GM12878 (cell line): ENCODE measurements at regions not wholly inside any gene's neighbourhood (a gene's known extent, or its start where the extent isn't known, plus 50 kb on each side); places are given as distances from the start of the nearest gene placed in this dataset.

Experiments used
- ATAC-seq: fragments of 200-7000 bp; cut with Tn5 transposase; 3 replicates; pipeline ENCODE4 v1.9.1; 2020; ENCODE audit warnings: mild to moderate bottlenecking, moderate library complexity
- BruUV-seq: library from RNA; stranded (reverse); fragments of 400-500 nt; replicated peaks from 2 replicates; lab custom pipeline; 2021; lab: Mats Ljungman, UMichigan
- CTCF ChIA-PET: fragments of 300-600 bp; sonication (Branson Sonifier 250); formaldehyde crosslinking; extraction: SDS; loops from one replicate; lab custom pipeline; 2021; ENCODE audit warnings: inconsistent platforms; lab: Yijun Ruan, JAX
- POLR2A ChIA-PET: fragments of 350-600 bp; formaldehyde crosslinking; extraction: SDS; loops from one replicate; lab custom pipeline; 2021; ENCODE audit warnings: inconsistent platforms; lab: Charles Lee
- RAD21 ChIA-PET: fragments of 300-600 bp; sonication (Branson Sonifier 250); formaldehyde crosslinking; loops from one replicate; lab custom pipeline; 2023; ENCODE audit warnings: antibody characterized with exemption; ENCODE audit not compliant: unreplicated experiment; lab: Charles Lee
- SMC1A ChIA-PET: fragments of 300-600 bp; sonication (Branson Sonifier 250); formaldehyde crosslinking; loops from one replicate; lab custom pipeline; 2023; ENCODE audit not compliant: unreplicated experiment, uncharacterized antibody; lab: Charles Lee
- DNase-seq: peaks from one replicate; pipeline ENCODE4 v3.0.0-alpha.2; 2011; ENCODE audit warnings: low read depth, low spot score
- FAIRE-seq: peaks from 3 replicates; lab custom pipeline; 2011; peaks lifted over from hg19 to GRCh38; lab: Jason Lieb, UNC
- H2AFZ ChIP-seq: 2 replicates; pipeline ENCODE4 v1.6.0; 2011; ENCODE audit warnings: low read depth, low read length, control low read depth; ENCODE audit not compliant: control insufficient read depth
- H3K27ac ChIP-seq: 2 replicates; pipeline ENCODE4 v1.5.1; 2011; ENCODE audit warnings: control low read depth; ENCODE audit not compliant: control insufficient read depth, insufficient read depth
- H3K27me3 ChIP-seq, 2 experiments: replicated peaks in 1 of 2; 2 replicates each; pipeline versions ENCODE4 v1.6.0 to v1.6.1; 2011; ENCODE audit warnings: low read length in 1 of 2; ENCODE audit not compliant: control insufficient read depth in 2 of 2, insufficient read depth in 2 of 2
- H3K36me3 ChIP-seq, 2 experiments: 2 replicates each; pipeline ENCODE4 v1.5.1; 2011; ENCODE audit warnings: low read length in 1 of 2; ENCODE audit not compliant: control insufficient read depth in 2 of 2, insufficient read depth in 2 of 2
- H3K4me1 ChIP-seq: 2 replicates; pipeline ENCODE4 v1.6.1; 2011; ENCODE audit warnings: mild to moderate bottlenecking, low read length, moderate library complexity, mixed read lengths; ENCODE audit not compliant: control insufficient read depth, insufficient read depth
- H3K4me2 ChIP-seq: 2 replicates; pipeline ENCODE4 v1.6.0; 2011; ENCODE audit warnings: control low read depth; ENCODE audit not compliant: control insufficient read depth, insufficient read depth
- H3K4me3 ChIP-seq: fragments of 200-600 bp; sonication (generic); 2 replicates; pipeline ENCODE4 v1.5.1; 2016
- H3K79me2 ChIP-seq: 2 replicates; pipeline ENCODE4 v1.6.0; 2011; ENCODE audit warnings: low read length; ENCODE audit not compliant: control insufficient read depth, insufficient read depth
- H3K9ac ChIP-seq: 2 replicates; pipeline ENCODE4 v1.8.0; 2011; ENCODE audit warnings: low read length, control low read depth, mixed read lengths; ENCODE audit not compliant: control insufficient read depth, insufficient read depth
- H3K9me3 ChIP-seq: replicated peaks from 3 replicates; pipeline ENCODE4 v1.5.1; 2011; ENCODE audit warnings: mild to moderate bottlenecking, low read length; ENCODE audit not compliant: control insufficient read depth, insufficient read depth
- H4K20me1 ChIP-seq: 2 replicates; pipeline ENCODE4 v1.6.0; 2011; ENCODE audit not compliant: control insufficient read depth, insufficient read depth
- CBX5 ChIP-seq: sonication (generic); IDR thresholded peaks from 2 replicates; pipeline ENCODE4 v1.6.1; 2016; ENCODE audit warnings: low read depth, moderate library complexity, mild to moderate bottlenecking, inconsistent platforms
- ETV6 ChIP-seq, 2 experiments: fragments of 450-650 bp in 1 of 2; IDR thresholded peaks in 1 of 2; conservative IDR thresholded peaks in 1 of 2; 2 replicates each; pipeline ENCODE4 v1.6.1; 2014; ENCODE audit warnings: antibody characterized with exemption in 1 of 2, borderline replicate concordance in 1 of 2, low read depth in 1 of 2, mild to moderate bottlenecking in 1 of 2, moderate library complexity in 1 of 2
- GABPA ChIP-seq: IDR thresholded peaks from 2 replicates; pipeline ENCODE4 v1.6.1; 2014; ENCODE audit warnings: antibody characterized with exemption, low read depth, mild to moderate bottlenecking, inconsistent platforms
- JUNB ChIP-seq: IDR thresholded peaks from 2 replicates; pipeline ENCODE4 v1.6.1; 2016; ENCODE audit warnings: antibody characterized with exemption, mild to moderate bottlenecking
- MAX ChIP-seq: IDR thresholded peaks from 2 replicates; pipeline ENCODE4 v1.6.1; 2012; ENCODE audit warnings: low read depth, low read length, improper control_type of control experiment
- NFIC ChIP-seq: IDR thresholded peaks from 2 replicates; pipeline ENCODE4 v1.6.1; 2012; ENCODE audit warnings: low read depth, mild to moderate bottlenecking, inconsistent platforms, low read length, moderate library complexity
- NFXL1 ChIP-seq: fragments of 450-650 bp; IDR thresholded peaks from 2 replicates; pipeline ENCODE4 v1.6.1; 2017; ENCODE audit warnings: antibody characterized with exemption, mild to moderate bottlenecking, borderline replicate concordance
- NR2F1 ChIP-seq: fragments of 450-650 bp; conservative IDR thresholded peaks from 2 replicates; pipeline ENCODE4 v1.6.1; 2017; ENCODE audit warnings: mild to moderate bottlenecking
- PAX8 ChIP-seq: fragments of 450-650 bp; IDR thresholded peaks from 2 replicates; pipeline ENCODE4 v1.6.1; 2017; ENCODE audit warnings: mild to moderate bottlenecking, moderate library complexity
- RAD51 ChIP-seq: fragments of 450-650 bp; IDR thresholded peaks from 2 replicates; pipeline ENCODE4 v1.6.1; 2016; ENCODE audit warnings: moderate library complexity, mild to moderate bottlenecking, inconsistent platforms
- SKIL ChIP-seq: fragments of 450-650 bp; IDR thresholded peaks from 2 replicates; pipeline ENCODE4 v1.6.1; 2017; ENCODE audit warnings: mild to moderate bottlenecking, low read depth, inconsistent platforms; ENCODE audit not compliant: poor library complexity, severe bottlenecking
- USF2 ChIP-seq: IDR thresholded peaks from 2 replicates; pipeline ENCODE4 v1.6.1; 2011; ENCODE audit warnings: low read depth, low read length, improper control_type of control experiment, borderline replicate concordance
- ZNF217 ChIP-seq: fragments of 450-650 bp; IDR thresholded peaks from 2 replicates; pipeline ENCODE4 v1.6.1; 2017; ENCODE audit warnings: antibody characterized with exemption, mild to moderate bottlenecking
- WGBS: methylation state at CpG from one replicate; pipeline ENCODE4 v1.1.6; 2016; ENCODE audit warnings: low lambda C conversion rate; ENCODE audit not compliant: insufficient replicate concordance, insufficient coverage; ENCODE audit errors: missing lambda C conversion rate; 5-methylcytosine and 5-hydroxymethylcytosine counted together
- in situ Hi-C: fragments of 300-500 bp; cut with MboI; formaldehyde crosslinking; loops from 9 replicates; pipeline ENCODE4 v1.14.3; 2018; ENCODE audit warnings: mixed read lengths
- intact Hi-C: fragments of 100-400 bp; cut with micrococcal nuclease; formaldehyde crosslinking; loops from one replicate; pipeline ENCODE4 v1.14.2; 2022; ENCODE audit not compliant: unreplicated experiment

GRCh38 chr3:30551927-30552326 is 54.5 kb upstream of the TGFBR2 start (continued):
- no peak for TF ChIP-seq JUNB

- Histone ChIP-seq H3K27ac (no peak overlapping the region), H4K20me1 (no peaks in the 10 kb centered on the region), H3K4me1 (no peaks in the 10 kb centered on the region), H3K9ac (no peak overlapping the region), H3K9me3 (no peaks in the 10 kb centered on the region; the same call in 2 of the 3 replicates), H2AFZ (no peak overlapping the region), H3K4me2 (no peak overlapping the region), H3K79me2 (no peaks in the 10 kb centered on the region), H3K36me3 (no peaks in the 10 kb centered on the region), H3K4me3 (no peak overlapping the region), H3K27me3 (no peaks in the 10 kb centered on the region; a peak in 1 of 4 replicates)
- POLR2A ChIA-PET, result no interaction called here
- no TSS peak for BruUV-seq
- RAD21 ChIA-PET, result no interaction called here
- intact Hi-C loops (no loop called here), in situ Hi-C loops (no loop called here)
- DNase-seq, result no peak
- WGBS, result 12% methylated on average over 4 of the region's 4 CpGs
- TF ChIP-seq USF2, result no peak
- no peak for TF ChIP-seq GABPA
- no peak for TF ChIP-seq NFIC
- no peak for TF ChIP-seq CBX5
- TF ChIP-seq SKIL, result no peak
- no peak for TF ChIP-seq PAX8
- no peak for TF ChIP-seq ZNF217
- no peak for TF ChIP-seq RAD51
- TF ChIP-seq NFXL1, result no peak
- no peak for TF ChIP-seq NR2F1
- no peak for TF ChIP-seq MAX
- no peak for TF ChIP-seq ETV6 (conservative IDR thresholded peaks at IDR 0.05 in 1 of 2, IDR thresholded peaks at IDR 0.05 in 1 of 2; ENCODE audit: borderline replicate concordance in 1 of 2, low read depth in 1 of 2)
- no peak for ATAC-seq
- CTCF ChIA-PET, result no interaction called here
- SMC1A ChIA-PET, result interaction anchor here (0.5 kb wide), 1 partner anchor 98 kb away, joined by 3 read pairs; no protein-coding TSS in a partner anchor
- FAIRE-seq, result no peak
These were observed 52.6 kb upstream of the TGFBR2 start for GRCh38 chr3:30553641-30554316.
